K562 (cell line): ENCODE measurements at regions not wholly inside any gene's neighbourhood (a gene's known extent, or its start where the extent isn't known, plus 50 kb on each side); places are given as distances from the start of the nearest gene placed in this dataset.

ENCODE experiments used
- ARID3B ChIP-seq: fragments of 250-450 bp; sonication (Bioruptor Pico); IDR thresholded peaks from 2 replicates; pipeline ENCODE4 v1.4.0; 2020; ENCODE audit warnings: borderline replicate concordance
- BHLHE40 ChIP-seq: IDR thresholded peaks from 2 replicates; pipeline ENCODE4 v1.6.1; 2011; ENCODE audit warnings: low read length, improper control_type of control experiment
- CTCF ChIP-seq, 3 experiments: IDR thresholded peaks in 2 of 3; conservative IDR thresholded peaks in 1 of 3; 2 replicates each; pipeline ENCODE4 v1.5.1; 2011 to 2012; ENCODE audit warnings: low read length in 3 of 3, mild to moderate bottlenecking in 3 of 3, control low read depth in 2 of 3, improper control_type of control experiment in 1 of 3, inconsistent platforms in 1 of 3, low read depth in 1 of 3, mixed read lengths in 1 of 3, moderate library complexity in 1 of 3; ENCODE audit not compliant: insufficient read depth in 2 of 3
- EP400 ChIP-seq: fragments of 450-650 bp; IDR thresholded peaks from 2 replicates; pipeline ENCODE4 v1.6.1; 2017; ENCODE audit warnings: antibody characterized with exemption, mild to moderate bottlenecking, moderate library complexity
- JUNB ChIP-seq: fragments of 450-650 bp; formaldehyde crosslinking; conservative IDR thresholded peaks from 2 replicates; pipeline ENCODE4 v1.4.0; 2020; ENCODE audit warnings: mild to moderate bottlenecking
- POLR2AphosphoS5 ChIP-seq: IDR thresholded peaks from 2 replicates; pipeline ENCODE4 v1.6.1; 2011; ENCODE audit warnings: mild to moderate bottlenecking, low read depth, low read length, moderate library complexity; ENCODE audit not compliant: control insufficient read depth, insufficient read depth
- ZNF77 ChIP-seq: fragments of 250-450 bp; sonication (Bioruptor Pico); IDR thresholded peaks from 2 replicates; pipeline ENCODE4 v1.5.0; 2020
- ZSCAN29 ChIP-seq: fragments of 450-650 bp; IDR thresholded peaks from 2 replicates; pipeline ENCODE4 v1.6.1; 2017

- TF ChIP-seq BHLHE40 (no peak), POLR2AphosphoS5 (no peak), CTCF (IDR thresholded peaks at IDR 0.05 in 2 of 3, conservative IDR thresholded peaks at IDR 0.05 in 1 of 3; ENCODE audit: insufficient read depth in 2 of 3, low read depth in 1 of 3, low read length in 3 of 3) (no peak), JUNB (CRISPR knock-in tag) (no peak), ARID3B (no peak), EP400 (no peak), ZSCAN29 (no peak), ZNF77 (CRISPR knock-in tag) (no peak)
Measured at GRCh38 chr21:35427320-35428000, 378.4 kb upstream of the RUNX1 start.
